IPS-15b (cell line): ENCODE measurements at regions not wholly inside any gene's neighbourhood (a gene's known extent, or its start where the extent isn't known, plus 50 kb on each side); places are given as distances from the start of the nearest gene placed in this dataset.

ENCODE experiments used
- H3K27me3 ChIP-seq: one replicate; pipeline ENCODE4 v1.6.1; 2013; ENCODE audit warnings: low read length; ENCODE audit not compliant: control insufficient read depth, insufficient read depth
- H3K36me3 ChIP-seq: one replicate; pipeline ENCODE4 v1.6.1; 2013; ENCODE audit warnings: low read length; ENCODE audit not compliant: control insufficient read depth, insufficient read depth
- H3K4me1 ChIP-seq: one replicate; pipeline ENCODE4 v1.6.1; 2013; ENCODE audit warnings: mild to moderate bottlenecking, low read length; ENCODE audit not compliant: control insufficient read depth, insufficient read depth
- H3K4me3 ChIP-seq: one replicate; pipeline ENCODE4 v1.5.1; 2013; ENCODE audit warnings: low read depth, low read length
- H3K9ac ChIP-seq: one replicate; pipeline ENCODE4 v1.6.1; 2013; ENCODE audit warnings: low read depth, mild to moderate bottlenecking, low read length
- H3K9me3 ChIP-seq: one replicate; pipeline ENCODE4 v1.6.1; 2013; ENCODE audit warnings: mild to moderate bottlenecking, low read length; ENCODE audit not compliant: control insufficient read depth, insufficient read depth

- H3K27me3 ChIP-seq, result no peaks in the 10 kb centered on the region
- no peak overlapping the region for H3K4me3 ChIP-seq
- H3K4me1 ChIP-seq, result no peaks in the 10 kb centered on the region
- no peaks in the 10 kb centered on the region for H3K36me3 ChIP-seq
- no peaks in the 10 kb centered on the region for H3K9me3 ChIP-seq
- H3K9ac ChIP-seq, result no peak overlapping the region
These were observed 893.9 kb upstream of the ACVR2A start for GRCh38 chr2:146950911-146951310.

- no peaks in the 10 kb centered on the region for H3K4me1 ChIP-seq
- H3K27me3 ChIP-seq, result no peaks in the 10 kb centered on the region
- no peaks in the 10 kb centered on the region for H3K36me3 ChIP-seq
- H3K9ac ChIP-seq, result no peak overlapping the region
- H3K4me3 ChIP-seq, result no peak overlapping the region
- no peaks in the 10 kb centered on the region for H3K9me3 ChIP-seq
These were observed 894.5 kb upstream of the ACVR2A start for GRCh38 chr2:146950361-146950760.

- H3K9me3 ChIP-seq, result no peaks in the 10 kb centered on the region
- no peaks in the 10 kb centered on the region for H3K4me1 ChIP-seq
- no peaks in the 10 kb centered on the region for H3K36me3 ChIP-seq
- no peak overlapping the region for H3K9ac ChIP-seq
- no peaks in the 10 kb centered on the region for H3K27me3 ChIP-seq
- no peak overlapping the region for H3K4me3 ChIP-seq
These were observed 895.4 kb upstream of the ACVR2A start for GRCh38 chr2:146949400-146949799.

GRCh38 chr2:146944601-146945000, 900.2 kb upstream of the ACVR2A start:
- Histone ChIP-seq H3K4me1 (no peaks in the 10 kb centered on the region), H3K36me3 (no peaks in the 10 kb centered on the region), H3K4me3 (no peak overlapping the region), H3K27me3 (no peaks in the 10 kb centered on the region), H3K9me3 (no peaks in the 10 kb centered on the region), H3K9ac (no peak overlapping the region)

GRCh38 chr2:146939991-146940685, 904.7 kb upstream of the ACVR2A start:
- H3K9me3 ChIP-seq, result no peaks in the 10 kb centered on the region
- no peak overlapping the region for H3K9ac ChIP-seq
- no peaks in the 10 kb centered on the region for H3K27me3 ChIP-seq
- no peaks in the 10 kb centered on the region for H3K4me1 ChIP-seq
- no peak overlapping the region for H3K4me3 ChIP-seq
- H3K36me3 ChIP-seq, result no peaks in the 10 kb centered on the region

- Histone ChIP-seq H3K9ac (no peak overlapping the region), H3K4me1 (no peaks in the 10 kb centered on the region), H3K9me3 (no peaks in the 10 kb centered on the region), H3K27me3 (no peaks in the 10 kb centered on the region), H3K4me3 (no peak overlapping the region), H3K36me3 (no peaks in the 10 kb centered on the region)
These were observed 909.9 kb upstream of the ACVR2A start for GRCh38 chr2:146934921-146935320.

GRCh38 chr2:146931109-146931508, 913.7 kb upstream of the ACVR2A start:
- H3K36me3 ChIP-seq, result no peaks in the 10 kb centered on the region
- no peak overlapping the region for H3K4me3 ChIP-seq
- H3K9me3 ChIP-seq, result no peaks in the 10 kb centered on the region
- no peaks in the 10 kb centered on the region for H3K4me1 ChIP-seq
- H3K9ac ChIP-seq, result no peak overlapping the region
- no peaks in the 10 kb centered on the region for H3K27me3 ChIP-seq

GRCh38 chr2:146927080-146927711, 917.6 kb upstream of the ACVR2A start:
- H3K9me3 ChIP-seq, result no peaks in the 10 kb centered on the region
- H3K4me3 ChIP-seq, result no peak overlapping the region
- no peaks in the 10 kb centered on the region for H3K36me3 ChIP-seq
- no peak overlapping the region for H3K9ac ChIP-seq
- no peaks in the 10 kb centered on the region for H3K4me1 ChIP-seq
- no peaks in the 10 kb centered on the region for H3K27me3 ChIP-seq

- no peaks in the 10 kb centered on the region for H3K27me3 ChIP-seq
- no peaks in the 10 kb centered on the region for H3K4me1 ChIP-seq
- H3K9me3 ChIP-seq, result no peaks in the 10 kb centered on the region
- no peak overlapping the region for H3K4me3 ChIP-seq
- no peak overlapping the region for H3K9ac ChIP-seq
- H3K36me3 ChIP-seq, result no peaks in the 10 kb centered on the region
These were observed 926.5 kb upstream of the ACVR2A start for GRCh38 chr2:146918280-146918679.

- Histone ChIP-seq H3K4me3 (no peak overlapping the region), H3K9ac (no peak overlapping the region), H3K27me3 (no peaks in the 10 kb centered on the region), H3K9me3 (no peaks in the 10 kb centered on the region), H3K36me3 (no peaks in the 10 kb centered on the region), H3K4me1 (no peaks in the 10 kb centered on the region)
These were observed 927.3 kb upstream of the ACVR2A start for GRCh38 chr2:146917431-146918042.

- Histone ChIP-seq H3K36me3 (no peaks in the 10 kb centered on the region), H3K9ac (no peak overlapping the region), H3K27me3 (no peaks in the 10 kb centered on the region), H3K9me3 (no peaks in the 10 kb centered on the region), H3K4me3 (no peak overlapping the region), H3K4me1 (no peaks in the 10 kb centered on the region)
These were observed 927.9 kb upstream of the ACVR2A start for GRCh38 chr2:146916914-146917313.

GRCh38 chr2:146913476-146913875, 931.4 kb upstream of the ACVR2A start:
- H3K36me3 ChIP-seq, result no peaks in the 10 kb centered on the region

More at GRCh38 chr2:146913476-146913875, 931.4 kb upstream of the ACVR2A start:
- no peaks in the 10 kb centered on the region for H3K4me1 ChIP-seq
- H3K9ac ChIP-seq, result no peak overlapping the region
- no peak overlapping the region for H3K4me3 ChIP-seq
- H3K27me3 ChIP-seq, result no peaks in the 10 kb centered on the region
- no peaks in the 10 kb centered on the region for H3K9me3 ChIP-seq
